Prostate gland (tissue), 2 donors: ENCODE measurements at regions not wholly inside any gene's neighbourhood (a gene's known extent, or its start where the extent isn't known, plus 50 kb on each side); places are given as distances from the start of the nearest gene placed in this dataset.

ENCODE experiments used
- DNase-seq: peaks from one replicate; pipeline ENCODE4 v3.0.0-alpha.2; 2019; ENCODE audit warnings: low spot score
- H3K27ac ChIP-seq, 2 donors: fragments of 200-600 bp; sonication (generic); 2 replicates each; pipeline ENCODE4 v1.5.1; 2017 to 2019
- H3K27me3 ChIP-seq: fragments of 200-600 bp; sonication (generic); replicated peaks from 2 replicates; pipeline ENCODE4 v1.5.1; 2019; ENCODE audit not compliant: insufficient read depth
- H3K36me3 ChIP-seq, 2 donors: fragments of 200-600 bp; sonication (generic); 1 replicate in 1 of 2; 2 replicates in 1 of 2; pipeline versions ENCODE4 v1.5.1 to v1.8.1; 2017 to 2019
- H3K4me1 ChIP-seq: fragments of 200-600 bp; sonication (generic); replicated peaks from 2 replicates; pipeline ENCODE4 v1.5.1; 2019
- H3K4me3 ChIP-seq, 2 donors: fragments of 200-600 bp; sonication (generic); 2 replicates each; pipeline ENCODE4 v1.5.1; 2017 to 2019
- H3K9me3 ChIP-seq: fragments of 200-600 bp; sonication (generic); 2 replicates; pipeline ENCODE4 v1.5.1; 2017
- CTCF ChIP-seq, 4 experiments: fragments of 200-600 bp in 2 of 4; fragments of 450-650 bp in 2 of 4; sonication (generic) in 2 of 4; IDR thresholded peaks; 1 replicate in 3 of 4; 2 replicates in 1 of 4; pipeline ENCODE4 v1.5.1; 2016 to 2019; ENCODE audit warnings: antibody characterized with exemption in 4 of 4, mild to moderate bottlenecking in 2 of 4, moderate library complexity in 2 of 4
- POLR2A ChIP-seq: fragments of 450-650 bp; IDR thresholded peaks from one replicate; pipeline ENCODE4 v1.6.1; 2016; ENCODE audit warnings: antibody characterized with exemption, mild to moderate bottlenecking
- POLR2AphosphoS5 ChIP-seq: sonication (generic); formaldehyde crosslinking; IDR thresholded peaks from one replicate; pipeline ENCODE4 v1.6.1; 2017; ENCODE audit warnings: antibody characterized with exemption
- WGBS: methylation state at CpG from one replicate; pipeline ENCODE4 v1.1.5; 2018; 5-methylcytosine and 5-hydroxymethylcytosine counted together
- intact Hi-C: fragments of 100-400 bp; cut with DNase I; formaldehyde crosslinking; loops from one replicate; pipeline ENCODE4 v1.14.2; 2022

- H3K9me3 ChIP-seq = no peaks in the 10 kb centered on the region
- TF ChIP-seq POLR2A = no peak
- no peak for TF ChIP-seq CTCF (IDR thresholded peaks at IDR 0.05)
- no peak for TF ChIP-seq POLR2AphosphoS5
- no peaks in the 10 kb centered on the region for H3K36me3 ChIP-seq
- no peak overlapping the region for H3K27ac ChIP-seq
- H3K27me3 ChIP-seq = no peaks in the 10 kb centered on the region
- intact Hi-C loops = no loop called here
- 44% methylated on average over 1 of the region's 1 CpG for WGBS
- DNase-seq = no peak
- H3K4me1 ChIP-seq = no peaks in the 10 kb centered on the region
- no peak overlapping the region for H3K4me3 ChIP-seq
These were observed 53.8 kb upstream of the ATP1B1 start for GRCh38 chr1:169052727-169053126.

- TF ChIP-seq POLR2AphosphoS5 (no peak), POLR2A (no peak), CTCF (IDR thresholded peaks at IDR 0.05) (no peak)
- intact Hi-C loops = no loop called here
- H3K27ac ChIP-seq = no peak overlapping the region
- WGBS = 78% methylated on average over 4 of the region's 4 CpGs
- no peaks in the 10 kb centered on the region for H3K4me1 ChIP-seq
- no peaks in the 10 kb centered on the region for H3K27me3 ChIP-seq
- DNase-seq = no peak
- H3K9me3 ChIP-seq = no peaks in the 10 kb centered on the region
- H3K4me3 ChIP-seq = no peak overlapping the region
- H3K36me3 ChIP-seq = no peaks in the 10 kb centered on the region
These were observed 53.3 kb upstream of the ATP1B1 start for GRCh38 chr1:169053196-169053595.
